ENCODE measurements at regions not wholly inside any gene's neighbourhood (a gene's known extent, or its start where the extent isn't known, plus 50 kb on each side); places are given as distances from the start of the nearest gene placed in this dataset.

- DNase-seq = peak; percentile 95
- peak overlapping the region; percentile 82 for H3K27ac Mint-ChIP-seq
Measured at GRCh38 chr5:27241564-27242257, 203.3 kb upstream of the CDH9 start.

GRCh38 chr5:27240791-27241190 is 202.4 kb upstream of the CDH9 start:
- no peak for DNase-seq
- H3K9me3 Mint-ChIP-seq = peaks cover 13% of the 10 kb centered on the region
- H3K4me1 Mint-ChIP-seq (ENCODE audit: low read depth) = peaks cover 51% of the 10 kb centered on the region
- no peak for TF ChIP-seq CTCF (IDR thresholded peaks at IDR 0.05)
- peak overlapping the region; percentile 29; the same call in 1 of the 2 replicates for H3K4me3 Mint-ChIP-seq
- peak overlapping the region; percentile 64; the same call in 1 of the 2 replicates for H3K27ac Mint-ChIP-seq
- H3K27me3 Mint-ChIP-seq (ENCODE audit: insufficient read depth) = no peaks in the 10 kb centered on the region
- H3K36me3 Mint-ChIP-seq (ENCODE audit: low read depth) = peaks cover 27% of the 10 kb centered on the region

More at GRCh38 chr5:27241564-27242257, 203.3 kb upstream of the CDH9 start:
- Mint-ChIP-seq H3K27me3 (ENCODE audit: insufficient read depth) (no peaks in the 10 kb centered on the region), H3K9me3 (peaks cover 13% of the 10 kb centered on the region), H3K4me1 (ENCODE audit: low read depth) (peaks cover 51% of the 10 kb centered on the region), H3K4me3 (peak overlapping the region; percentile 64; the same call in 1 of the 2 replicates), H3K36me3 (ENCODE audit: low read depth) (peaks cover 27% of the 10 kb centered on the region)
- TF ChIP-seq CTCF (IDR thresholded peaks at IDR 0.05) = peak; percentile 68

GRCh38 chr5:27234916-27235315 is 196.5 kb upstream of the CDH9 start:
- Mint-ChIP-seq H3K4me3 (no peak overlapping the region), H3K27me3 (ENCODE audit: insufficient read depth) (no peaks in the 10 kb centered on the region), H3K4me1 (ENCODE audit: low read depth) (peaks cover 3% of the 10 kb centered on the region; the same call in 1 of the 2 replicates), H3K36me3 (ENCODE audit: low read depth) (peaks cover 7% of the 10 kb centered on the region), H3K27ac (no peak overlapping the region), H3K9me3 (peaks cover under 1% of the 10 kb centered on the region; the same call in 1 of the 2 replicates)
- TF ChIP-seq CTCF (IDR thresholded peaks at IDR 0.05) = no peak
- DNase-seq = no peak

- no peaks in the 10 kb centered on the region; the same call in 1 of the 2 replicates for H3K27me3 Mint-ChIP-seq (ENCODE audit: insufficient read depth)
- no peak for DNase-seq
- TF ChIP-seq CTCF (IDR thresholded peaks at IDR 0.05) = no peak
Measured at GRCh38 chr5:27221410-27221809, 183.0 kb upstream of the CDH9 start.

GRCh38 chr5:27220752-27221151 is 182.4 kb upstream of the CDH9 start:
- no peaks in the 10 kb centered on the region; the same call in 1 of the 2 replicates for H3K27me3 Mint-ChIP-seq (ENCODE audit: insufficient read depth)
- H3K4me1 Mint-ChIP-seq (ENCODE audit: low read depth) = peaks cover 30% of the 10 kb centered on the region; the same call in 1 of the 2 replicates
- no peaks in the 10 kb centered on the region for H3K9me3 Mint-ChIP-seq
- no peak overlapping the region for H3K27ac Mint-ChIP-seq
- no peak for DNase-seq
- H3K4me3 Mint-ChIP-seq = peak overlapping the region; percentile 27; the same call in 1 of the 2 replicates
- H3K36me3 Mint-ChIP-seq (ENCODE audit: low read depth) = peaks cover 1% of the 10 kb centered on the region; the same call in 1 of the 2 replicates
- no peak for TF ChIP-seq CTCF (IDR thresholded peaks at IDR 0.05)

More at GRCh38 chr5:27221410-27221809, 183.0 kb upstream of the CDH9 start:
- Mint-ChIP-seq H3K9me3 (peaks cover 6% of the 10 kb centered on the region; the same call in 1 of the 2 replicates), H3K4me3 (no peak overlapping the region; the same call in 1 of the 2 replicates), H3K36me3 (ENCODE audit: low read depth) (peaks cover 8% of the 10 kb centered on the region; the same call in 1 of the 2 replicates), H3K4me1 (ENCODE audit: low read depth) (peaks cover 27% of the 10 kb centered on the region; the same call in 1 of the 2 replicates), H3K27ac (no peak overlapping the region)
